ENCODE measurements at regions not wholly inside any gene's neighbourhood (a gene's known extent, or its start where the extent isn't known, plus 50 kb on each side); places are given as distances from the start of the nearest gene placed in this dataset.

DNA sequence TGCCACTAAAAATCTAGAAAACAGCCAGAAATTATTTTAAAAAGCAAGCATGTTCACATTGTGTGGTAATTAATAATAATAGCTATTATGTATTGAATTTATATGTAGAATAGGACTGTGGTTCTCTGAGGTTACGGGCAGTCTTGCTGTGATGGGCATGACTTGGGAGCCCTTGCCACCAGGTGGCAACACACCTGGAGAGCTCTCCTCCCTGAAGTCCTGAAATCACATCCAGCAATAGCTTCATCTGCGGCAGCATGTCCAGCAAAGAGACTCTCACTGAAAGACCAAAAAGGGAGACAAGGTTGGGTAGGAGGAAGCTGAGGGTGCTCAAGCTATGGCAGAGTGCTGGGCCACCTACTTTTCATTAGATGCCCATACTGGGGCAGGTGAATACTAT lies 206.8 kb upstream of the IL12A start:
- 96 to 100% methylated on average over 1 to 2 of the region's 2 CpGs for WGBS, 2 donors (ENCODE audit: low coverage in 1 of 2)
- intact Hi-C loops (cut with DNase I; ENCODE audit: low total_unique reads), result no loop called here
- Histone ChIP-seq H3K4me1 (peaks cover 11 to 49% (median 32%) of the 10 kb centered on the region in 4 donors), H3K4me3 (no peak overlapping the region), H3K36me3 (no peaks in the 10 kb centered on the region), H3K27me3 (no peaks in the 10 kb centered on the region), H3K27ac (no peak overlapping the region), H3K9me3 (no peaks in the 10 kb centered on the region)
- DNase-seq, result peak; percentile 27
- in situ Hi-C loops (cut with MboI; ENCODE audit: low pct_ligation_motif_present in 1 of 4, low pct_unique_long_range_greater_than_20kb in 1 of 4, low sequenced_read_pairs in 3 of 4), result no loop called here
- TF ChIP-seq CTCF (IDR thresholded peaks at IDR 0.05) (peak in 4 of 5 experiments; percentile 29 to 45 (median 34)), POLR2A (IDR thresholded peaks at IDR 0.05) (no peak), EP300 (IDR thresholded peaks at IDR 0.05; ENCODE audit: low read depth) (no peak), POLR2AphosphoS5 (IDR thresholded peaks at IDR 0.05) (no peak)

- peak overlapping the region in 2 of 4 donors; percentile 80 to 82 for H3K27ac ChIP-seq
- 46 to 66% methylated on average over 2 to 5 of the region's 5 CpGs for WGBS, 2 donors (ENCODE audit: low coverage in 1 of 2)
Observed at GRCh38 chr3:159782724-159783421, 205.8 kb upstream of the IL12A start.

DNA sequence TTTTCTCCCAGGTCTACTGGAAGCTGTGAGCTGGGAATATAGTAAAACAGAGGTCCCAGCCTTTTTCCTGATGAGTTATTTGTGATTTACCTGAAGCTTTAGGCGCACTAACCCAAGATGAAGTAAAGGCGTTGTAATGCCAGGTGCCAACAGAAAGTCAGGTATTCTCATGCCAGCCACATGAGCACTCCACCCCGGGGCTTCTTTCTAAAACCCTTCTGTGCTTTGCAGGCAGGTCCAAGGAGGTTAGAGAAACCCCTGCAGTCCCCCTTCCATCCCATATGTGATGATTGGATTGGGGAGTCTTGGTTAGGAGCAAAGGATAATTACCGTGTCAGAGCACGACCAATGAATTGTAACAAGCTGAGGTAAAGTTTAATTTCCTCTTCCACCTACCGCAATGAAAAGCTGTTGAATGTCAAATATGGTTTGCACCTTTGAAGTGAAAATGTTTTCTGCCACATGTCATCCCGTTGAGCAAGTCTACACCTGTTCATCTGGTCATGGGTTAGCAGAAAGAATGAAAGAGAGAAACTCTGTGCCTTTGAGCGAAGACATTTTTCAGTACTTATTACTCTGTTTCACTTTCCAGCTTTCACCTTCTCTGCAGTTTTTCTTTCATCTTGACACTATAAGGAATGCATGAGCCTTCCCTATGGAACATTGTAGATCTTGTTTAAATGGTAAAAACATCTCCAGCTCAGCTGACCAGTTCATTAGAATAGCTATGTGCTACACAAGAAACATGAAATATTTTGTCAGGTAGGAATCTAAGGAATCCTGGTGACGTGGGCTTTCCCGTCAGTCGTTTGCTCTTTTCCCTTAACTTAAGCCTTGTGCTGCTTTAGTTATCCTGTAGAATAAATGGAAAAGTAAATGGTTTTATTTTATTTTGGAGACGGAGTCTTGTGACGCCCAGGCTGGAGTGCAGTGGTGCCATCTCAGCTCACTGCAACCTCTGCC lies 204.6 kb upstream of the IL12A start:
- TF ChIP-seq POLR2AphosphoS5 (IDR thresholded peaks at IDR 0.05) (no peak), POLR2A (IDR thresholded peaks at IDR 0.05) (no peak), CTCF (IDR thresholded peaks at IDR 0.05) (no peak), EP300 (IDR thresholded peaks at IDR 0.05; ENCODE audit: low read depth) (no peak)
- peaks cover 32 to 71% (median 51%) of the 10 kb centered on the region in 4 donors for H3K4me1 ChIP-seq
- H3K4me3 ChIP-seq, result no peak overlapping the region
- no peak for DNase-seq
- H3K27ac ChIP-seq, result peak overlapping the region in 3 of 4 donors; percentile 73 to 82 (median 80)
- intact Hi-C loops (cut with DNase I; ENCODE audit: low total_unique reads) (no loop called here), in situ Hi-C loops (cut with MboI; ENCODE audit: low pct_ligation_motif_present in 1 of 4, low pct_unique_long_range_greater_than_20kb in 1 of 4, low sequenced_read_pairs in 3 of 4) (no loop called here)
- no peaks in the 10 kb centered on the region for H3K36me3 ChIP-seq
- H3K9me3 ChIP-seq, result no peaks in the 10 kb centered on the region
- WGBS, 2 donors (ENCODE audit: low coverage in 1 of 2), result 61 to 69% methylated on average over 13 of the region's 13 CpGs
- no peaks in the 10 kb centered on the region for H3K27me3 ChIP-seq

More at GRCh38 chr3:159782724-159783421, 205.8 kb upstream of the IL12A start:
- Histone ChIP-seq H3K9me3 (no peaks in the 10 kb centered on the region), H3K4me3 (no peak overlapping the region), H3K27me3 (no peaks in the 10 kb centered on the region), H3K36me3 (no peaks in the 10 kb centered on the region), H3K4me1 (peaks cover 21 to 60% (median 41%) of the 10 kb centered on the region in 4 donors)
- in situ Hi-C loops (cut with MboI; ENCODE audit: low pct_ligation_motif_present in 1 of 4, low pct_unique_long_range_greater_than_20kb in 1 of 4, low sequenced_read_pairs in 3 of 4) (no loop called here), intact Hi-C loops (cut with DNase I; ENCODE audit: low total_unique reads) (no loop called here)
- no peak for TF ChIP-seq CTCF (IDR thresholded peaks at IDR 0.05)
- no peak for TF ChIP-seq POLR2A (IDR thresholded peaks at IDR 0.05)
- no peak for TF ChIP-seq POLR2AphosphoS5 (IDR thresholded peaks at IDR 0.05)
- no peak for TF ChIP-seq EP300 (IDR thresholded peaks at IDR 0.05; ENCODE audit: low read depth)
- DNase-seq, result peak; percentile 45

GRCh38 chr3:159785273-159785708 lies 203.3 kb upstream of the IL12A start:
- H3K4me3 ChIP-seq, result no peak overlapping the region
- H3K4me1 ChIP-seq, result peaks cover 36 to 84% (median 59%) of the 10 kb centered on the region in 4 donors
- H3K36me3 ChIP-seq, result no peaks in the 10 kb centered on the region
- in situ Hi-C loops (cut with MboI; ENCODE audit: low pct_ligation_motif_present in 1 of 4, low pct_unique_long_range_greater_than_20kb in 1 of 4, low sequenced_read_pairs in 3 of 4) (no loop called here), intact Hi-C loops (cut with DNase I; ENCODE audit: low total_unique reads) (no loop called here)
- TF ChIP-seq POLR2AphosphoS5 (IDR thresholded peaks at IDR 0.05) (no peak), CTCF (IDR thresholded peaks at IDR 0.05) (no peak), POLR2A (IDR thresholded peaks at IDR 0.05) (no peak), EP300 (IDR thresholded peaks at IDR 0.05; ENCODE audit: low read depth) (no peak)
- DNase-seq, result no peak
- WGBS, 2 donors (ENCODE audit: low coverage in 1 of 2), result 36 to 37% methylated on average over 1 of the region's 1 CpG
- peak overlapping the region in 3 of 4 donors; percentile 73 to 82 (median 80) for H3K27ac ChIP-seq
- H3K9me3 ChIP-seq, result no peaks in the 10 kb centered on the region
- H3K27me3 ChIP-seq, result no peaks in the 10 kb centered on the region
